Type B pancreatic cell (in vitro differentiated cells): ENCODE measurements at regions not wholly inside any gene's neighbourhood (a gene's known extent, or its start where the extent isn't known, plus 50 kb on each side); places are given as distances from the start of the nearest gene placed in this dataset.

Experiments
- DNase-seq: peaks from one replicate; pipeline ENCODE4 v3.0.0; 2021; ENCODE audit warnings: mixed read lengths; ENCODE audit not compliant: unreplicated experiment; ENCODE audit errors: extremely low spot score
- H3K27ac Mint-ChIP-seq: 2 replicates; pipeline ENCODE4 v1.8.0; 2021; ENCODE audit warnings: mild to moderate bottlenecking, mixed read lengths
- H3K27me3 Mint-ChIP-seq: 2 replicates; pipeline ENCODE4 v1.8.0; 2021; ENCODE audit warnings: mixed read lengths
- H3K36me3 Mint-ChIP-seq: 2 replicates; pipeline ENCODE4 v1.8.0; 2021; ENCODE audit warnings: mixed read lengths
- H3K4me1 Mint-ChIP-seq: one replicate; pipeline ENCODE4 v1.8.0; 2021; ENCODE audit warnings: mixed read lengths; ENCODE audit not compliant: unreplicated experiment
- H3K4me3 Mint-ChIP-seq: 2 replicates; pipeline ENCODE4 v1.8.0; 2021; ENCODE audit warnings: mild to moderate bottlenecking, mixed read lengths
- H3K9me3 Mint-ChIP-seq: 2 replicates; pipeline ENCODE4 v1.8.0; 2021; ENCODE audit warnings: mixed read lengths
- CTCF ChIP-seq: fragments of 200-600 bp; sonication (generic); conservative IDR thresholded peaks from 2 replicates; pipeline ENCODE4 v1.5.0; 2021; ENCODE audit warnings: antibody characterized with exemption, mild to moderate bottlenecking

GRCh38 chr20:11101696-11102095 is 427.9 kb upstream of the JAG1 start:
- Mint-ChIP-seq H3K27ac (no peak overlapping the region), H3K36me3 (no peaks in the 10 kb centered on the region), H3K4me1 (no peaks in the 10 kb centered on the region), H3K9me3 (no peaks in the 10 kb centered on the region), H3K27me3 (peaks cover 3% of the 10 kb centered on the region), H3K4me3 (no peak overlapping the region)
- TF ChIP-seq CTCF = no peak
- no peak for DNase-seq

- Mint-ChIP-seq H3K27ac (no peak overlapping the region), H3K9me3 (no peaks in the 10 kb centered on the region), H3K27me3 (peaks cover 3% of the 10 kb centered on the region), H3K4me3 (no peak overlapping the region), H3K36me3 (no peaks in the 10 kb centered on the region), H3K4me1 (no peaks in the 10 kb centered on the region)
- no peak for DNase-seq
- no peak for TF ChIP-seq CTCF
Measured at GRCh38 chr20:11103866-11104265, 430.1 kb upstream of the JAG1 start.

GRCh38 chr20:11108102-11108810 is 434.5 kb upstream of the JAG1 start:
- DNase-seq = no peak
- no peaks in the 10 kb centered on the region for H3K36me3 Mint-ChIP-seq
- H3K4me3 Mint-ChIP-seq = no peak overlapping the region
- no peaks in the 10 kb centered on the region for H3K9me3 Mint-ChIP-seq
- no peak overlapping the region for H3K27ac Mint-ChIP-seq
- no peaks in the 10 kb centered on the region for H3K4me1 Mint-ChIP-seq
- no peak for TF ChIP-seq CTCF
- H3K27me3 Mint-ChIP-seq = peaks cover under 1% of the 10 kb centered on the region

GRCh38 chr20:11110535-11110934 is 436.7 kb upstream of the JAG1 start:
- TF ChIP-seq CTCF = no peak
- H3K36me3 Mint-ChIP-seq = no peaks in the 10 kb centered on the region
- H3K27me3 Mint-ChIP-seq = no peaks in the 10 kb centered on the region
- no peaks in the 10 kb centered on the region for H3K9me3 Mint-ChIP-seq
- no peak overlapping the region for H3K4me3 Mint-ChIP-seq
- no peak for DNase-seq
- no peak overlapping the region for H3K27ac Mint-ChIP-seq
- no peaks in the 10 kb centered on the region for H3K4me1 Mint-ChIP-seq

- Mint-ChIP-seq H3K27ac (no peak overlapping the region), H3K4me3 (no peak overlapping the region), H3K36me3 (no peaks in the 10 kb centered on the region), H3K4me1 (no peaks in the 10 kb centered on the region), H3K27me3 (no peaks in the 10 kb centered on the region), H3K9me3 (no peaks in the 10 kb centered on the region)
- no peak for DNase-seq
- TF ChIP-seq CTCF = no peak
Measured at GRCh38 chr20:11111191-11111590, 437.4 kb upstream of the JAG1 start.
